GM20431 (cell line): ENCODE measurements at regions not wholly inside any gene's neighbourhood (a gene's known extent, or its start where the extent isn't known, plus 50 kb on each side); places are given as distances from the start of the nearest gene placed in this dataset.

Experiments
- in situ Hi-C: fragments of 300-500 bp; cut with MseI, MboI; formaldehyde crosslinking; loops from one replicate; pipeline ENCODE4 v1.15.0; 2020; ENCODE audit warnings: low sequenced_read_pairs; ENCODE audit not compliant: unreplicated experiment

- in situ Hi-C loops, result no loop called here
Observed at GRCh38 chr5:99109894-99110293, 181.1 kb upstream of the CHD1 start.

DNA sequence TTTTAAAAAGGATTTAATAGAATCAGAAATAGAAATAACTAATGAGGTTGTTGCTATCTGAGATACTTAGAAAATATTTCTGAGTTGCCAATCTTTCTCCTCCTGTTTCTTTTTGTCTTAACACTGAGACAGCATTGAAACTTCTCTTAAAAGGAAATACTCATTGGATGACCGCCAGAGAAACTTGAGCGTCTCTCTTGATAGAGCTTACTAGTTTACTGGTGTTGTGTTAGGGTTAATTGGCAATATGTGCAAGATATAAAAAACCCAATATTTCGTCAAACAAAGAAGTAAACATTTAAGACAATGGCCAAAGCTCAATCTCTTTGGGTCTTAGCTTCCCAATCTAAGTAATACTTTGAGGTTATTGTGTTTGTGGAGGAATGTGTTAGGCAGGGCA, 176.4 kb upstream of the CHD1 start:
- in situ Hi-C loops, result no loop called here

- in situ Hi-C loops, result no loop called here
Observed at GRCh38 chr5:99104538-99105132, 175.8 kb upstream of the CHD1 start.

DNA sequence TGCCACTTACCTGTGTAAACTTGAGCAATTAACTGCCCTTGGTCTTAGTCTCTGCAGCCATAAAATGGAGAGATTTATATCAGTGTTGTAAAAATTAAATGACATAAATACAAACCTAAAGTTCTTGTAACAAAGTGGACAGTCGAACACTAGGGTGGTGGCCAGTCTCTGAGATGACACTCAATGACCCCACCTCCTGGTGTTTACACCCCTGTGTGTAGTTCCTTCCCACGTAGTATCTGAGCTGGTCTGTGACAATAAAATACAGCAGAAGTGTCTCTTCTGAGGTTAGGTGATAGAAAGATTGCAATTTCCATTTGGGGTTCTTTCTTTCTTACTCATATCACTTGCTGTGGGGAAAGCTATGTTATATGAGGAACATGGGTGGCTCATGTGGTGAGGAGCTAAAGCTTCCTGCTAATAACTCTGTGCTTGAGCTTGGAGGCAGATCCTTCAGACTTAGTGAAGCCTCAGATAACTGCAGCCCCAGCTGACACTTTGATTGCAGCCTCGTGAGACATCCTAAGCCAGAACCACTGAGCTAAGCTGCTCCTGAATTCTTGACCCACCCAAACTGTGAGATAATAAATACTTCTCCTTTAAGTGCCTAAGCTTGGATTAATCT, 173.4 kb upstream of the CHD1 start:
- in situ Hi-C loops, result no loop called here

DNA sequence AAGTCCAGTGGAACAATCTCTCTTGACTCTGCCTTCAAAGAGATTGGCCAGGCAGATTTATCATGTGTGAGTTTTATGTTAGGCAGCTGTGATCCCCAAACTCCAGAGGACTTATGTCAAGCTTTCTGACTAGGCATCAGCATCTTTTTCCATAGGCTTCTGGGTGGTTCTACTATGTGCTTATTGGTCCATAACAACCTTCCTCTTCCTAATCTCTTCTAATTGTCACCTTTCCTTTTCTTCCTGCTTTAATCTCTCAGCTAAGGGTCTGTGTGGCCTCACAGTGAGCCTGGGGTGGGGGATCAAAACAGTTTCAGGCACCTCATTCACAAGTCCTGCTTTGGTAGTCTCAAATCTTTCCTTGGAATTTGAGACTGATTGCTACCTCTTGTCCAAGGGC, 170.9 kb upstream of the CHD1 start:
- in situ Hi-C loops, result no loop called here

DNA sequence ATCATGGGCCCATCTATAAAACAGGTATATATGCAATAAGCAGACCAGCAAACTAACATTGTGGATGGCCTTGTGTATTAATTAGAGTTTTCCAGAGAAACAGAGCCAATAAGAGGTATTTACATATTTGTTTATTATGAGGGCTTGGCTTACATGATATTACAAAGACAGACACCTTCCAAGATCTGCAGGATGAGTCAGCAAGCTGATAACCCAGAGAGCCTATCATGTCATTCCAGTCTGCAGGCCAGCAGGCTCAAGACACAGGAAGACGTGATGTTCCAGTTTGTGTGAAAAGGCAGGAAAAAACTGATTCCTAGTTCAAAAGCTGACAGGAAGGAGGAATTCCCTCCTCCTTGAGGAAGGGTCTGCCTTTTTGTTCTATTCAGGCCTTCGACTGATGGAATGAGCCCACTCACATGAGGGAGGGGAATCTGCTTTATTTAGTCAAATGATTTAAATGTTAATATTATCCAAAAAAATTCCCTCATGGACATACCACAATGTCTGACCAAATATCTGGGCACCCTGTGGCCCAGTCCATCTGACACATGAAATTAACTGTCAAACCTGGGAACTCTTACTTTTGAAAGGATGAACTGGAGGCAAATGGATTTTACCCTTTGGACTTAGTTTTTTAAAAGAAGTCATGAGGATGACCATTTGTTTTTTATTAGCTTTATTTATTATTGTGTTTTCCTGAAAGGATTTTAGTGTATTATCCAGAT, 161.2 kb upstream of the CHD1 start:
- in situ Hi-C loops, result no loop called here

DNA sequence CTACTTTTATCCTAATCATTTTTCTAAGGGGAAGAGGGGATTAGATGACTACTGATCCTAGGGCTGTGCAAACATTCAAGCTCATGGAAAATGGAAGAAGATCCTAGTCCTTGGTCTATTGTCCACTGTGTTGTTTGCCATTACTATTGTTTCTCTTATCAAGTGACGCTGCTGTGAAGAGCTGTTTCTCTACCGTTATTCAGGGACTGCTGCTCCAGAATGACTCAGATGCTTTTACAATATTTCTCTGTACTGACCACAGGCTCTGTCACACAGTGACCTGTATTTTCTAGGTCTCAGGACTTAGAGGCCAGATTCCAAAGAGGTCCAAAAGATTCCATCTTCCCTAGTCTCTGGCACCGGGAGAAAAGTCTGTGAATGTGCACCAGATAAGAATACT, 159.5 kb upstream of the CHD1 start:
- in situ Hi-C loops, result no loop called here

DNA sequence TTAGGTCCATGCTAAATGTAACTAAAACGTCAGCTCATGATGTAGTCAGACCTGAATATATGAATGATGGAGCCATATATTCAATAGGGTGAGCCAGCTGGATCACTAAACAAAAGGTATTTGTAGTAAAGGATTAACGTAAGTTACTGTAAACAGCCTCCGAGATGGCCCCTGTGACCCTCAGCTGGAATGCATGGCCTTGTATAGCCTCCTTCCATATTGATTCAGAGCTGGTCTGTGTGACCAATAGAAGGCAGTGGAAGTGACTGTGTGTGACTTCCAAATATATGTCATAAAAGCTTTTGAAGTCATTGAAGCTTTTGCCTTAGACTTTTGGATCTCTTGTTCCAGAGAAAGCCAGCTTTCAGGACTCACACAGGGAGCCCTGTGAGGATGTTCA, 154.4 kb upstream of the CHD1 start:
- in situ Hi-C loops, result no loop called here

- in situ Hi-C loops, result no loop called here
Observed at GRCh38 chr5:99081711-99082110, 152.9 kb upstream of the CHD1 start.

DNA sequence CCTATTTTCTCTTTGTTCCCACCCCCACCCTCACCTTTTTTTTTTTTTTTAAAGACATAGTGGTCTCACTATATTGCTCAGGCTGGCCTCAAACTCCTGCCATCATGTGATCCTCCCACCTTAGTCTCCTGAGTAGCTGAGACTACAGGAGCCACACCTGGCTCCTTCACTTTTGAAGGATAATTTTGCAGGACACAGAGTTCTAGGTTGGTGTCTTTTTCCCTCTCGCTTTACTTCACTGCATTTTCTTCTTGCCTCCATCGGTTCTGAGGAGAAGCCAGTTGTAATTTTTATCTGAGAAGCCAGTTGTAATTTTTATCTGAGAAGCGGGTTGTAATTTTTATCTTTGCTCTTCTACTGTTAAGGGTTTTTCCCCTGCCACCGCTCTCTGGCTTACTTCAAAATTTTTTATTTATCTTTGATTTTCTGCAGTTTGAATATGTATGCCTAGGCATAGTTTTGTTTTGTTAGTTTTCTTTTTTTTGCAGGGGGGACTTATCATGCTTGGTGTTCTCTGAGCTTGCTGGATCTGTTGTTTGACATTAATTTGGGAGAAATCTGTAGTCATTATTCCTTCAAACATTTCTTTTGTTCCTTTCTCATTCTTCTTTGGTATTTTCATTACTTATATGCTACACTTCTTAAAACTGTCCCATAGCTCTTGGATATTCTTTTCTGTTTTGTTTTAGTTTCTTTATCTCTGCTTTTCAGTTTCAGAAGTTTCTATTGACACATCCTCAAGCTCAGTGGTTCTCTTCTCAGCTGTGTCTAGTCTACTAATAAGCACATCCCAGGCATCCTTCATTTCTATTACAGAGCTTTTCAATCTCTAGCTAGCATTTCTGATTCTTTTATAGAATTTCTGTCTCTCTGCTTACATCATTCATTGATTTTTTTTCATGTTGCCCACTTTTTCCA, 148.2 kb upstream of the CHD1 start:
- in situ Hi-C loops, result no loop called here

- in situ Hi-C loops, result no loop called here
Observed at GRCh38 chr5:99072846-99073245, 144.0 kb upstream of the CHD1 start.

DNA sequence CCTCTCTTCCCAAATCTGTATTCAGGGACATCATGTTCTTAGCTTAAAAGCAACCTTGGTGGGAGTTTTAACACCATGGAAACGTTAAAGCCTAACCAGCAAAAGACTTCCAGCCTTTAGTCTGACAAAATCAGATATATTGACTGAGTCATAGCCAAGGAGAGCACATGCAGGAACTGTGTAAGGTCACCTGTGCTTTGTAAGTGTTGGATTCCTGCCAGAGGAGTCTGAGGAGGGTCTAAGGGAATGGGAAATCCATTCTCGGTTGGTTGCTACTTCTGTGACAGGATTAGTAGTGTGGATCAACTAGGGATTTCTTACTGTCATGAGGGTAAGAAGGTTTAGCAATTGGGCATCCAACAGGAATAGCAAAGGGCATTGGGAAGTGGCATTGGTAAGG, 142.0 kb upstream of the CHD1 start:
- in situ Hi-C loops, result no loop called here

DNA sequence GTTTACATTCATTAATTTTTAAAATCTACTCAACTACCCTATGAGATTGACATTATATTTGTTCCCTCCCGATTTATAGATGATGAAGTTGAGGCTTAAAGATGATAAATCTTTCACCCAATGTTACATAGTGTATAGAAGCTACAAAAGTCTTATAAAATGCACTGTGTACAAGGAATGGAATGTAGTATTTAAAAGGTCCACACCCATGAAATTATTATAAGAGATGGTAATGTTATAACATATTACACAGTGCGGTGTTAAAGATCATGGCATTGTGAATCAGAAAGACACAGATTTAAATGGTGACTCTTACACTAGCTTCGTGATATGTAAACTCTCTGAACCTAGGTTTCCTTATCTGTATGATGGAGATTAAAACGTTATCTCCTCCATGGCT, 141.6 kb upstream of the CHD1 start:
- in situ Hi-C loops, result no loop called here

GRCh38 chr5:99068944-99069650, 140.3 kb upstream of the CHD1 start:
- in situ Hi-C loops, result no loop called here

GRCh38 chr5:99063737-99064136, 134.9 kb upstream of the CHD1 start:
- in situ Hi-C loops, result no loop called here

DNA sequence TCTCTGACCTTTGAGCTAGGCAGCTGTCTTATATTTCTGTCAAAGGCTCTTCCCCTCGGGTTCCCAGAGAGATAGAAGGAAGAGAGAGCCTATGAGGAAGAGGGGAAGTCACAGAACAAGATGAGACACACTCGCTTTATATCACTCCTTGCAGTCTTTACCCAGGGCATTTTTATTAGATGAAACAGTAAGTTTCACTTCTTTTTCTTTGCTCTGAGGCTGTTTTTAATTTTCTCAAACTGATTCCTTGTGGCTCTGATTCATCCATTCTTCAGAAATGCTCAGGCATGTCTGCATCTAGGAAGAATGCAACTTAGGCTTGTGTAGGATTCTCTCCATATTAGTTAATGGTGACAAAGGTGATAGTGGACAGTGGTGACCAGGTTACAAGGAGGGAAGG, 132.9 kb upstream of the CHD1 start:
- in situ Hi-C loops, result no loop called here

DNA sequence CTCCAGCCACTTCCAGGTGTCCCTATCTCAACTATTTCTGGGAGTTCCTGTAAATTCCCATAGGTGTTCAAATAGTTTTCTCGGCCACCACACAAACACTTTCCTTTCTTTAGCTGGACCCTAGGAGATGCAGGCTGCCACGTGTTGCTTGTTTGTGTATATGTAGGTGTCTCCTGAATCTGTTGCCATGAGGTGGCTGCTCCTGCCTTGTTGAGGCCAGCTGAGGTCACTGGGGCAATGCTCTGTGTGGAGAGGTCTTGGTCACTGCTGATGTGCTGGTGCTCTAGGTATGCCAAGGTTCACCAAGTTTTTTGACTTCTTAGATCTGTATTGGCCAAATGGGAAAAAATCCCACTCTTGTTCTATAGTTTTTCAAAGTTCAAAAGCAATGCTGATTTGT, 132.5 kb upstream of the CHD1 start:
- in situ Hi-C loops, result no loop called here

DNA sequence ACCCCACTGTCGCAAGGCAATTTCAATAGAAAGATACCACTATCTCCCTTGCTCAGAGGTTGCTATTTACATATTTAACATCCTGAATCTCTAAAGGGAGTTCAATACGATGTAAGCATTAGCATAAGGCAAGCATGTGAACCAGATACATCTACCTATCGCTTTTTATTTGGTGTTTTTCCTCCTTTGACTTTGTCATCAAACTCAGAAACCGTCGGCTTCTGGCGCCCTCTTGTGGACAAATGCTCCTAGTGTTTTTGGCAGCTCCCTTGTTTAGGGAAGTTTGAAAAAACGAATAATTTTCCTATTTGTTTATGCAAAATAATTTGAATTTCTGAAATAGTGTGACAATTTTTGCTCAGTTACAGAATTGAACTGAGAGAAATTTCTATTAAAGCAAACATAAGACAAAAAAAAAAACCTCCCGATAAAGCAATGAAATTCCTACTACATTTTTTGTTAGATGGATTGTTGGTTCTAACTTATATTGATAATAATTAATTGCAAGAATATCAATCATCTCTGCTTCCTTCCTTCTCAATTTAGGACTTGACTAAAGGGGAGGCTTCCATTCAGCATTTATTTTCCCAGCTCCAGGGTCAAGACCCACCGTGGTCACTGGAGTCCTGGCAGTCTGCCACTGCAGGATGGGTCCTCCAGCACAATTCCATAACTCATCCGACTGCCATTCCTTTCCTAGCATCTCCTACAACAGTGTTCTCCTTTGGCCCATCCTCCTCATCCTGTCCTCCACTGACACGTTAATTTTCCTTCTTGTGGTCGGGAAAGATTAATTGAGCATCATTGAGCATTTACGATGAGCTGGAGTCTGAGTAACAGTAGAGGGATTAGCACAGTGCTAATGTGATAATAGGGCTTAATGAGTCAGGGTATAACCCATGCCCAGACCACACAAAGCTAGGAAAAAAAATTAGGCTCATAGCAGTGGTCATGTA, 131.8 kb upstream of the CHD1 start:
- in situ Hi-C loops, result no loop called here

DNA sequence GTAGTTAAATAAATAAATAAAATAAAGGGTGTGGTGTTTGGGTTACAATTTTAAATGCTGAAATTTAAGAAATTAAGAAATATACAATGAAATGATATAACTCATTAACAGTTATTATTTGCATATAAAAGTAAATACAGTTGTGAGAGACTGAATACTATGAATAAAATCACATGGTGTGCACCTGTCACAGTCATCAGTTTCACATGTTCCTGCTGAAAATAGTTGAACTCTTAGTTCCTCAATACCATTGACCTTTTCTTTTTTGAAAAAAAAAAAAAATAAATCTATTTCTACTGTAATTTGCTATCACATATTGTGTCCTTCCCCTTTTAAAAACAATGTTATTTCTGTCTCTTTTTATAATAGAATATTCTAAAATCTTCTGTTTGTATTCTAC, 130.9 kb upstream of the CHD1 start:
- in situ Hi-C loops, result no loop called here
